Activated B cell treated with CpG ODN at 0.5 μM for 24 hours (primary cell): ENCODE measurements at regions not wholly inside any gene's neighbourhood (a gene's known extent, or its start where the extent isn't known, plus 50 kb on each side); places are given as distances from the start of the nearest gene placed in this dataset.

Experiments
- ATAC-seq: fragments of 200-7000 bp; cut with Tn5 transposase; one replicate; pipeline ENCODE4 v1.10.0; 2021; ENCODE audit warnings: low read depth, mild to moderate bottlenecking, moderate library complexity
- CTCF ChIA-PET: fragments of 350-600 bp; sonication (Branson Sonifier 250); formaldehyde crosslinking; loops from one replicate; lab custom pipeline; 2021; ENCODE audit warnings: antibody characterized with exemption; lab: Charles Lee
- POLR2A ChIA-PET: fragments of 350-600 bp; sonication (Branson Sonifier 250); formaldehyde crosslinking; loops from one replicate; lab custom pipeline; 2021; ENCODE audit warnings: antibody characterized with exemption; lab: Charles Lee
- DNase-seq: peaks from one replicate; pipeline ENCODE4 v3.0.0; 2022
- H3K27ac Mint-ChIP-seq: one replicate; pipeline ENCODE4 v1.8.0; 2020; ENCODE audit warnings: mixed read lengths
- H3K27me3 Mint-ChIP-seq: one replicate; pipeline ENCODE4 v1.8.0; 2021; ENCODE audit warnings: mixed read lengths
- H3K36me3 Mint-ChIP-seq: one replicate; pipeline ENCODE4 v1.8.0; 2021; ENCODE audit warnings: low read depth, mixed read lengths
- H3K4me1 Mint-ChIP-seq: one replicate; pipeline ENCODE4 v1.8.0; 2021; ENCODE audit warnings: mixed read lengths
- H3K4me3 Mint-ChIP-seq: one replicate; pipeline ENCODE4 v1.8.0; 2020; ENCODE audit warnings: mild to moderate bottlenecking, mixed read lengths
- H3K9me3 Mint-ChIP-seq: one replicate; pipeline ENCODE4 v1.8.0; 2020; ENCODE audit warnings: mixed read lengths
- CTCF ChIP-seq: fragments of 200-600 bp; IDR thresholded peaks from one replicate; pipeline ENCODE4 v1.8.0; 2022; ENCODE audit warnings: antibody characterized with exemption, mild to moderate bottlenecking
- intact Hi-C: fragments of 100-400 bp; cut with micrococcal nuclease; formaldehyde crosslinking; loops from one replicate; pipeline ENCODE4 v1.15.1; 2024

DNA sequence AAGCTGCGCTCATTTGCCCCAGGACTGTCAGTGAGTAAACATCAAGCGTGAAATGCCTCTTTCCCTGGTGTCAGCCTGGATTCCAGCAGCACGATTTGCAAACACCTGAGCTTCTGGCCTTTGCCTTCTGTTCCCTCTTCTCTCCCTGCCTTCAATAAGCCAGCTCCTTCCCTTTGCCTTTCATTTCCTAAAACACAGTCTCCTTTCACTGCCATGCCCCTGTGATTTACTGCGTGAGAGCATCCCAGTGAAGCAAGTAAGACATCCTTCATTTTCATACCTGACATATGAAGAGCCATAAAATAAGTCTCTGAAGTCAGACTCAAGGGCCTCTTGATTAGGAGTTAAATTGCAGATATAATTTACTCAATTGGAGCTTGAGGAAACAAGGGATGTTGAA, 681.8 kb downstream of the TYW1 start:
- H3K4me3 Mint-ChIP-seq, result no peak overlapping the region
- no peaks in the 10 kb centered on the region for H3K27me3 Mint-ChIP-seq
- no peaks in the 10 kb centered on the region for H3K36me3 Mint-ChIP-seq
- ChIA-PET CTCF (no interaction called here), POLR2A (no interaction called here)
- intact Hi-C loops, result no loop called here
- no peak overlapping the region for H3K27ac Mint-ChIP-seq
- DNase-seq (no peak), ATAC-seq (no peak)
- H3K4me1 Mint-ChIP-seq, result no peaks in the 10 kb centered on the region
- peaks cover 13% of the 10 kb centered on the region for H3K9me3 Mint-ChIP-seq
- TF ChIP-seq CTCF, result no peak

DNA sequence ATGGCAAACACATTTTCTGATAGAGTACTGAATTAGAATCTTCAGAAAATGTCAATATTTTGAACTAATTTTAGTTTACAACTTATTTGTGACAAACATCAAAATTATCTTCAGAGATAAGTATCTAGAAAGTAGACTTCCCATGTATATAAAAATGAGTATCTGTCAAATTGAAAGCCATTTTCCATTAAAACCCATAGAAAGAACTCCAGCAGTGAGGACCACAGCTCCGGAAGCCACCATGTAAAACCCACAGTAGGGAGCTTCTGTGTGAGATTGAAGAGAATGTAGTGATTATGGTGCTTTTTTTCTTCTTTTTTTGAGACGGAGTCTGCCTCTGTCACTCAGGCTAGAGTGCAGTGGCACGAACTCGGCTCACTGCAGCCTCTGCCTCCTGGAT, 687.0 kb downstream of the TYW1 start:
- no peak for TF ChIP-seq CTCF
- intact Hi-C loops, result no loop called here
- Mint-ChIP-seq H3K4me3 (no peak overlapping the region), H3K36me3 (no peaks in the 10 kb centered on the region), H3K4me1 (no peaks in the 10 kb centered on the region), H3K9me3 (peaks cover 11% of the 10 kb centered on the region), H3K27ac (no peak overlapping the region), H3K27me3 (no peaks in the 10 kb centered on the region)
- DNase-seq (no peak), ATAC-seq (no peak)
- ChIA-PET POLR2A (no interaction called here), CTCF (no interaction called here)

DNA sequence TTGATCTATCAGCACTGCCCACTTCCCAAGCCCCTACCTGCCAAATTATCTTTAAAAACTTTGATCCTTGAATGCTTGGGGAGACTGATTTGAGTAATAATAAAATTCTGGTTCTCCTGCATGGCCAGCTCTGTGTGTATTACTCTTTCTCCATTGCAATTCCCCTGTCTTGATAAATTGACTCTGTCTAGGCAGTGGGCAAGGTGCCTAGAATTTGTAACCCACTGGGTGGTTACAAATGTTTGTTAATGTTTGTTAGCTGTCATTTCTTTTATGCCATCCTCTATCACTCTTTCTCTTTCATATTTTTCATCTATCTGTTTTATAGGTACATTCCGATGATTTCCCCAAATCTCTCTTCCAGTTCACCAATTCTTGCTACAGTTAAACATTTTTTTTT, 694.1 kb downstream of the TYW1 start:
- no peak overlapping the region for H3K4me3 Mint-ChIP-seq
- H3K4me1 Mint-ChIP-seq, result no peaks in the 10 kb centered on the region
- ChIA-PET POLR2A (no interaction called here), CTCF (no interaction called here)
- no peaks in the 10 kb centered on the region for H3K27me3 Mint-ChIP-seq
- no peak for DNase-seq
- no peak overlapping the region for H3K27ac Mint-ChIP-seq
- no peak for TF ChIP-seq CTCF
- no peak for ATAC-seq
- intact Hi-C loops, result no loop called here
- H3K9me3 Mint-ChIP-seq, result peaks cover 13% of the 10 kb centered on the region
- no peaks in the 10 kb centered on the region for H3K36me3 Mint-ChIP-seq

- Mint-ChIP-seq H3K27me3 (no peaks in the 10 kb centered on the region), H3K27ac (no peak overlapping the region), H3K4me3 (no peak overlapping the region), H3K9me3 (peaks cover 9% of the 10 kb centered on the region), H3K4me1 (no peaks in the 10 kb centered on the region), H3K36me3 (no peaks in the 10 kb centered on the region)
- ATAC-seq (no peak), DNase-seq (no peak)
- ChIA-PET CTCF (no interaction called here), POLR2A (no interaction called here)
- TF ChIP-seq CTCF, result no peak
- intact Hi-C loops, result no loop called here
These were observed 695.8 kb downstream of the TYW1 start for GRCh38 chr7:67692425-67692824.

- CTCF ChIA-PET, result no interaction called here
- Mint-ChIP-seq H3K4me1 (no peaks in the 10 kb centered on the region), H3K9me3 (peaks cover 9% of the 10 kb centered on the region), H3K36me3 (no peaks in the 10 kb centered on the region), H3K27ac (no peak overlapping the region), H3K27me3 (no peaks in the 10 kb centered on the region), H3K4me3 (no peak overlapping the region)
- intact Hi-C loops, result no loop called here
- DNase-seq (no peak), ATAC-seq (no peak)
- POLR2A ChIA-PET, result no interaction called here
- TF ChIP-seq CTCF, result no peak
These were observed 699.5 kb downstream of the TYW1 start for GRCh38 chr7:67696124-67696523.
